Subcutaneous abdominal adipose tissue (tissue), 5 donors: ENCODE measurements at regions not wholly inside any gene's neighbourhood (a gene's known extent, or its start where the extent isn't known, plus 50 kb on each side); places are given as distances from the start of the nearest gene placed in this dataset.

Source experiments
- H3K27ac ChIP-seq: one replicate; pipeline ENCODE4 v1.7.0; 2013; ENCODE audit warnings: low read depth, mild to moderate bottlenecking, inconsistent platforms, low read length, moderate library complexity
- H3K27me3 ChIP-seq, 5 donors: one replicate each; pipeline ENCODE4 v1.7.0; 2013; ENCODE audit warnings: low read length in 5 of 5, inconsistent platforms in 1 of 5; ENCODE audit not compliant: control insufficient read depth in 5 of 5, insufficient read depth in 4 of 5
- H3K36me3 ChIP-seq, 5 donors: one replicate each; pipeline ENCODE4 v1.7.0; 2013; ENCODE audit warnings: low read length in 5 of 5; ENCODE audit not compliant: control insufficient read depth in 5 of 5, insufficient read depth in 5 of 5
- H3K4me1 ChIP-seq, 5 donors: one replicate each; pipeline ENCODE4 v1.7.0; 2013; ENCODE audit warnings: low read length in 5 of 5, mild to moderate bottlenecking in 3 of 5, moderate library complexity in 1 of 5; ENCODE audit not compliant: control insufficient read depth in 5 of 5, insufficient read depth in 5 of 5
- H3K4me3 ChIP-seq, 5 donors: one replicate each; pipeline ENCODE4 v1.7.0; 2013; ENCODE audit warnings: low read length in 5 of 5, low read depth in 1 of 5
- H3K9ac ChIP-seq, 5 donors: one replicate each; pipeline ENCODE4 v1.7.0; 2013; ENCODE audit warnings: low read length in 5 of 5, mild to moderate bottlenecking in 4 of 5, moderate library complexity in 3 of 5
- H3K9me3 ChIP-seq, 5 donors: one replicate each; pipeline ENCODE4 v1.7.0; 2013; ENCODE audit warnings: low read length in 5 of 5; ENCODE audit not compliant: control insufficient read depth in 5 of 5
- donor health status: healthy.
- donor health status: healthy.
- donor health status: healthy.
- donor health status: healthy.
- donor health status: healthy.

DNA sequence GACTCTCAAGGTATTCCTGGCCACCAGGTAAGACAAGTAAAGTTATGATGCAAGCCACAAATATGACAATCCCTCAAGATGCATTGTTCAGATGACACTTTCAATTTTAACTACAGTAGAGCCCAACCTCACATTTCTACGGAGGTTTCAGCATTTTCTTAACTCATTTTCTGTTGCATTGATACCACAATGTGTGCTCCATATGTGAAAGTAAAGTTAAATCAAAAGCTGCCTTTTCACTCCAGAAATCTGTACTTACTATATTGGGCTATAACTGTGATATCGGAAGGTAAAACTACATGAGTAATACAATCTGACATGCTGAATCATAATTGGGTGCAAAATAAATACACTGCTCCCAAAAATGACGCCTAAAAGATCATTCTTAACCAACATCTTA lies 333.6 kb upstream of the MEF2C start:
- H3K27ac ChIP-seq = no peak overlapping the region
- H3K27me3 ChIP-seq = no peaks in the 10 kb centered on the region
- H3K36me3 ChIP-seq = no peaks in the 10 kb centered on the region
- H3K9ac ChIP-seq = no peak overlapping the region
- H3K9me3 ChIP-seq = no peaks in the 10 kb centered on the region
- H3K4me1 ChIP-seq = no peaks in the 10 kb centered on the region
- no peak overlapping the region for H3K4me3 ChIP-seq

GRCh38 chr5:89213573-89213972 lies 330.6 kb upstream of the MEF2C start:
- no peak overlapping the region for H3K4me3 ChIP-seq
- no peaks in the 10 kb centered on the region for H3K36me3 ChIP-seq
- H3K9ac ChIP-seq = no peak overlapping the region
- H3K4me1 ChIP-seq = no peaks in the 10 kb centered on the region
- no peaks in the 10 kb centered on the region for H3K9me3 ChIP-seq
- no peak overlapping the region for H3K27ac ChIP-seq
- no peaks in the 10 kb centered on the region for H3K27me3 ChIP-seq

DNA sequence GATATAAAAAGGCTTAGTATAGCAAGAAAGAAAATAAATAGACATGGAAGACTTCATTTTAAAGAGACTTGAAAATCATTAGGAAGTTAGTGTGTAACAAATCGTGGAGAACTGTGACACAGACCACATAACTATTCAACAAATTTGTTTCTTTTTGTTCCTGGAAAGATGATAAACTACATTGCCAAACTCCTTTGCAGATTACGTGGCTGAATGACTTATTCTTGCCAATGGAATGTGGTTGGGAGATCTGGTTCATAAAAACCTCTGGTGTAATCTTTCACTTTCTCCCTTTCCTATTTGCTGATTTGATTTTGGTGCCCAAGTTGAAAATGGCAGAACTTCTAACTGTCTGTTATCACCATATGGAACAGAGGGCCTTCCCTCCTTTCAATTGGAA lies 328.9 kb upstream of the MEF2C start:
- H3K27ac ChIP-seq = no peak overlapping the region
- H3K36me3 ChIP-seq = no peaks in the 10 kb centered on the region
- H3K4me1 ChIP-seq = no peaks in the 10 kb centered on the region
- H3K9ac ChIP-seq = no peak overlapping the region
- no peak overlapping the region for H3K4me3 ChIP-seq
- no peaks in the 10 kb centered on the region for H3K9me3 ChIP-seq
- H3K27me3 ChIP-seq = no peaks in the 10 kb centered on the region

DNA sequence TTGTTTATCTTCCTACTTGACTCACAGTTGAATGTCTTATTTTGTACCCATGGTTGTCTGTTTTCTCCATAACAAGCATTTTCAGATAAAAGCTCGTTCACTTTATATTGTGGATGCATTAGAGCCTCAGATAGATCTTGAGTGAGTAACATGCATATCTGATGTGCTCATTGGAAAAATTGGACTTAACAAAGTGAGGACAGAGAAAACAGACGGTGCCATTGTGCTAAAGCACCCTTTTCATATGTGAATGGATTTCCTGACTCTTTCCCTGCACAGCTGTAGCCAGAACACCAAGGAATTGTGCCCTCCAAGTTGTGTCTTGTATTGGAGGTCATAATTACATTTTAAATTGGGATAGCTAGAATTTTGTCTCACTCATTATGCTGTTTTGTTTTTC lies 325.8 kb upstream of the MEF2C start:
- Histone ChIP-seq H3K27me3 (no peaks in the 10 kb centered on the region), H3K27ac (no peak overlapping the region), H3K36me3 (no peaks in the 10 kb centered on the region), H3K4me3 (no peak overlapping the region), H3K9me3 (no peaks in the 10 kb centered on the region), H3K9ac (no peak overlapping the region), H3K4me1 (no peaks in the 10 kb centered on the region)

GRCh38 chr5:89208392-89208791 lies 325.4 kb upstream of the MEF2C start:
- Histone ChIP-seq H3K27ac (no peak overlapping the region), H3K4me3 (no peak overlapping the region), H3K9me3 (no peaks in the 10 kb centered on the region), H3K27me3 (no peaks in the 10 kb centered on the region), H3K9ac (no peak overlapping the region), H3K36me3 (no peaks in the 10 kb centered on the region), H3K4me1 (no peaks in the 10 kb centered on the region)

DNA sequence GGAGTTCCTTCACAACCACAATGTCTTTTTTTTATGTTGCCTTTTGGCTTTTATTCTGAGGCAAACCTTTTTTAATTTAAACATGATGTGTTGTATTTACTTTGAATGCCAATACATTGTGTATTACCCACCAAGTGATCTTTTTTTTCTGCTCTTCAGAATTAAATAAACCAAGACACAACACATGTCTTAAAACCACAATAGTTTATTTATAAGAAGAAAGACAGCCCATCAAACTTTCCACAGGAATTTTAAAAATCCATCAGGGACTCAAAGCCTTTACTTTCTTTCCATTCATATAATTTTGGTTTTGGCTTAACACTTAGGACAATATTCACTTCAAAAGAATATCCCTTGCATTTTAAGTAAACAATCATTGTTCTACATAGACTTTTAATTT lies 321.8 kb upstream of the MEF2C start:
- H3K36me3 ChIP-seq = no peaks in the 10 kb centered on the region
- peaks cover 2 to 6% (median 4%) of the 10 kb centered on the region in 5 donors for H3K9me3 ChIP-seq
- H3K27ac ChIP-seq = no peak overlapping the region
- no peaks in the 10 kb centered on the region for H3K27me3 ChIP-seq
- no peak overlapping the region for H3K9ac ChIP-seq
- no peaks in the 10 kb centered on the region for H3K4me1 ChIP-seq
- no peak overlapping the region for H3K4me3 ChIP-seq

GRCh38 chr5:89203611-89204010 lies 320.6 kb upstream of the MEF2C start:
- Histone ChIP-seq H3K27me3 (no peaks in the 10 kb centered on the region), H3K9ac (no peak overlapping the region), H3K27ac (no peak overlapping the region), H3K36me3 (no peaks in the 10 kb centered on the region), H3K9me3 (peaks cover 7 to 14% (median 11%) of the 10 kb centered on the region in 5 donors), H3K4me1 (no peaks in the 10 kb centered on the region), H3K4me3 (no peak overlapping the region)

- H3K9me3 ChIP-seq = peaks cover 7 to 17% (median 14%) of the 10 kb centered on the region in 5 donors
- H3K27ac ChIP-seq = no peak overlapping the region
- no peak overlapping the region for H3K9ac ChIP-seq
- H3K36me3 ChIP-seq = no peaks in the 10 kb centered on the region
- H3K27me3 ChIP-seq = no peaks in the 10 kb centered on the region
- H3K4me1 ChIP-seq = no peaks in the 10 kb centered on the region
- no peak overlapping the region for H3K4me3 ChIP-seq
These were observed 317.9 kb upstream of the MEF2C start for GRCh38 chr5:89200899-89201298.

GRCh38 chr5:89199306-89199705 lies 316.3 kb upstream of the MEF2C start:
- H3K27ac ChIP-seq = no peak overlapping the region
- no peaks in the 10 kb centered on the region for H3K27me3 ChIP-seq
- H3K9me3 ChIP-seq = peaks cover 7 to 17% (median 14%) of the 10 kb centered on the region in 5 donors
- H3K4me3 ChIP-seq = no peak overlapping the region
- no peak overlapping the region for H3K9ac ChIP-seq
- no peaks in the 10 kb centered on the region for H3K36me3 ChIP-seq
- no peaks in the 10 kb centered on the region for H3K4me1 ChIP-seq

- Histone ChIP-seq H3K4me3 (no peak overlapping the region), H3K27ac (no peak overlapping the region), H3K27me3 (no peaks in the 10 kb centered on the region), H3K9ac (no peak overlapping the region), H3K36me3 (no peaks in the 10 kb centered on the region), H3K4me1 (no peaks in the 10 kb centered on the region), H3K9me3 (no peaks in the 10 kb centered on the region)
These were observed 308.4 kb upstream of the MEF2C start for GRCh38 chr5:89191374-89191773.
